Heart left ventricle (tissue), 13 donors: ENCODE measurements at regions not wholly inside any gene's neighbourhood (a gene's known extent, or its start where the extent isn't known, plus 50 kb on each side); places are given as distances from the start of the nearest gene placed in this dataset.

ENCODE experiments used
- POLR2A ChIP-seq, 2 donors: fragments of 450-650 bp; IDR thresholded peaks; one replicate each; pipeline ENCODE4 v1.6.1; 2017; ENCODE audit warnings: antibody characterized with exemption in 2 of 2, mild to moderate bottlenecking in 2 of 2, moderate library complexity in 2 of 2
- TF ChIP-seq, protein P1 (sequence below), 12 donors: fragments of 200-600 bp; sonication (generic) in 4 of 12; IDR thresholded peaks; one replicate each; pipeline versions ENCODE4 v1.5.0 to v1.8.0; 2018 to 2022; ENCODE audit warnings: antibody characterized with exemption in 12 of 12, mild to moderate bottlenecking in 5 of 12
- donor health status: ischemic (EF 13 %, LVEDD 7.1; RV severe dilation, severe dysfunction).
- donor health status: DM: no; HTN: yes; CAD: no.
- donor health status: DM: no; HTN: no; CAD: no.
- donor health status: ischemic (EF 25% LVEDD 6.9; RV normal size, moderate dysfunction).
- donor health status: ischemic (EF 25% LVEDD 5.7; RV mildly dilated, moderate dysfunction).
- donor health status: ischemic (EF 35%, LVEDD 5.7; RV mildly dilated, moderate dysfunction).
- donor health status: nonischemic (EF 11% LVEDD 7.7; RV severe dilation, severe dysfunction).
- donor health status: DM: yes; HTN: yes; CAD: no.
- donor health status: PGD.
- donor health status: ischemic (EF 29% LVEDD 5.4; RV normal size, mild dysfunction).
- donor health status: nonischemic (EF 23%, LVEDD 6.1; RV moderate dilation, normal function).

GRCh38 chr1:38680801-38681510, 178.6 kb downstream of the RRAGC start:
- TF ChIP-seq POLR2A (IDR thresholded peaks at IDR 0.05) = no peak
- TF ChIP-seq, protein P1, sequence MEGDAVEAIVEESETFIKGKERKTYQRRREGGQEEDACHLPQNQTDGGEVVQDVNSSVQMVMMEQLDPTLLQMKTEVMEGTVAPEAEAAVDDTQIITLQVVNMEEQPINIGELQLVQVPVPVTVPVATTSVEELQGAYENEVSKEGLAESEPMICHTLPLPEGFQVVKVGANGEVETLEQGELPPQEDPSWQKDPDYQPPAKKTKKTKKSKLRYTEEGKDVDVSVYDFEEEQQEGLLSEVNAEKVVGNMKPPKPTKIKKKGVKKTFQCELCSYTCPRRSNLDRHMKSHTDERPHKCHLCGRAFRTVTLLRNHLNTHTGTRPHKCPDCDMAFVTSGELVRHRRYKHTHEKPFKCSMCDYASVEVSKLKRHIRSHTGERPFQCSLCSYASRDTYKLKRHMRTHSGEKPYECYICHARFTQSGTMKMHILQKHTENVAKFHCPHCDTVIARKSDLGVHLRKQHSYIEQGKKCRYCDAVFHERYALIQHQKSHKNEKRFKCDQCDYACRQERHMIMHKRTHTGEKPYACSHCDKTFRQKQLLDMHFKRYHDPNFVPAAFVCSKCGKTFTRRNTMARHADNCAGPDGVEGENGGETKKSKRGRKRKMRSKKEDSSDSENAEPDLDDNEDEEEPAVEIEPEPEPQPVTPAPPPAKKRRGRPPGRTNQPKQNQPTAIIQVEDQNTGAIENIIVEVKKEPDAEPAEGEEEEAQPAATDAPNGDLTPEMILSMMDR (IDR thresholded peaks at IDR 0.05) = no peak
